Peyer's patch (tissue), 4 donors: ENCODE measurements at regions not wholly inside any gene's neighbourhood (a gene's known extent, or its start where the extent isn't known, plus 50 kb on each side); places are given as distances from the start of the nearest gene placed in this dataset.

ENCODE experiments used
- CTCF ChIP-seq, 6 experiments: fragments of 450-650 bp in 4 of 6; fragments of 200-600 bp in 2 of 6; sonication (generic) in 1 of 6; IDR thresholded peaks; one replicate each; pipeline ENCODE4 v1.5.1; 2017 to 2019; ENCODE audit warnings: antibody characterized with exemption in 6 of 6, mild to moderate bottlenecking in 3 of 6, moderate library complexity in 1 of 6
- POLR2A ChIP-seq, 2 donors: fragments of 450-650 bp; IDR thresholded peaks; one replicate each; pipeline ENCODE4 v1.5.1; 2017; ENCODE audit warnings: antibody characterized with exemption in 2 of 2, mild to moderate bottlenecking in 2 of 2, moderate library complexity in 2 of 2

DNA sequence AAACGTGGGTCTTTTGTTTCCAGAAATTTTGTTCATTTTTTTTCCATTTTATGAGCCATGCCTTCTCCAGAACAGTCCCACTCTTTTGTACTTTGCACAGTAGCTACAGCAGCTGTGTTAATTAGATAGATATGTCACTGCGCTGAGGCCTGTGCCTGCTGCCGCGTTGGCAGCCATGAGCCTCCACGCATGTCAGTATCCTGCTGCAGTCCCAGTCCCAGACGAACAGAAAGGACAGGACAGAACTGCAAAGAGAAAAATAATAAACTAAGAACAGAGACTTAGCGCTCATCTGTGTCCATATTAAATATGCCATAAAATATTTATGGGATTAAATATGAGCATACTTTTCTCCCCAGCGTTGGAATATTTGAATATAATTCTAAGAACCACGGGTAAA is 442.4 kb upstream of the RARB start:
- TF ChIP-seq CTCF (IDR thresholded peaks at IDR 0.05) (no peak), POLR2A (IDR thresholded peaks at IDR 0.05) (no peak)
